Stimulated activated CD8-positive, alpha-beta memory T cell treated with anti-CD3 and anti-CD28 coated beads, Interleukin-12 subunit alpha, Interleukin-12 subunit beta, amount 100 ng/mL, for 4 hours (primary cell): ENCODE measurements at regions not wholly inside any gene's neighbourhood (a gene's known extent, or its start where the extent isn't known, plus 50 kb on each side); places are given as distances from the start of the nearest gene placed in this dataset.
"Not testable (repeated sequence)": the region's sequence is repeated elsewhere in the genome, so short reads cannot be mapped to it uniquely, and the experiment has no call there.

Experiments
- DNase-seq: peaks from one replicate; pipeline ENCODE4 v3.0.0-alpha.2; 2020; ENCODE audit warnings: low read depth

DNA sequence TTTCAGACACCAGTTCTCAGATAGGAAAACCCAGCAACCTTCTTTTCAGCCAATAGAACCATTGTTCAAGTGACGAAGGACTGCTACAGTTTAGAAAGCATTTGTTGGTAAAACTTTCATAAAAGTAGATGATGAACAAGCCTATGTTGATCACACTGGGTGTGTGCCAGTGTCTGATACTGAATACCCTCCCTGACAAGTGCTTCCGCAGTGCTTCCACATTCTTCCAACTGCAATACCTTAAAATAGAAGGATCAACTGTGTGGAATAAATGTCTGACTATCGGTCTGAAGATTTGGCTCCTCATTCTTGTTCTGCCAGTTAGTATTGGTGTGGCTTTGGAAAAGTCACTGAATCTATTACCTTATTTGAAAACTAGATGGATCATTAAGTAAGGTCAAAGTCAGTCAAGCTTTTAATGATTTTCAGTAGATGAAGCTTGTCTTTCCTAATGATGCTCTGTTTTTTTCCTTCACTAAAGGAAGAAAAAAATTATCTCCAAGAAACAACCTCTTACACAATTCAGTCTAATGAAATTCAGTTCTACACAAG lies 479.4 kb upstream of the CBLB start:
- DNase-seq: no peak

- no peak for DNase-seq
Measured at GRCh38 chr3:106349191-106349881, 480.5 kb upstream of the CBLB start.

- DNase-seq: no peak
Measured at GRCh38 chr3:106355873-106356272, 487.1 kb upstream of the CBLB start.

GRCh38 chr3:106359692-106360091 lies 490.9 kb upstream of the CBLB start:
- no peak for DNase-seq

DNA sequence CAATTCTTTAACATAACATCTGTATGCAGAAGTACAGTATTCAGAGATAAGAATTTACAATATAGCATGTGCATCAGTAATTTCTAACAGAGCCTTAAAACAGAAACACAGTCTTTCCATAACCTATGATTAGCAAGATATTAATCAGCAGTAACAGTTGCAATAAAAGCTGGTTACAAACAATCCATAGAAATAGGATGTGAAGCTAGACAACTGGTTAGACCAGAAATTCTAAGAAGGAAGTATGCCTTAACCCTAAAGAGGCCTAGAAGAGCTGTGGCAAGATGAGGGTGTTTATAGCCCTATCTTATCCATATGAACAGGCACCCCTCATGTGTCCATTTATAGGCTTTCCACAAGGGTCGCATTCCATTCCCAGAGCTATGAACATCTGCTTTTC lies 492.1 kb upstream of the CBLB start:
- not testable (repeated sequence) for DNase-seq

DNA sequence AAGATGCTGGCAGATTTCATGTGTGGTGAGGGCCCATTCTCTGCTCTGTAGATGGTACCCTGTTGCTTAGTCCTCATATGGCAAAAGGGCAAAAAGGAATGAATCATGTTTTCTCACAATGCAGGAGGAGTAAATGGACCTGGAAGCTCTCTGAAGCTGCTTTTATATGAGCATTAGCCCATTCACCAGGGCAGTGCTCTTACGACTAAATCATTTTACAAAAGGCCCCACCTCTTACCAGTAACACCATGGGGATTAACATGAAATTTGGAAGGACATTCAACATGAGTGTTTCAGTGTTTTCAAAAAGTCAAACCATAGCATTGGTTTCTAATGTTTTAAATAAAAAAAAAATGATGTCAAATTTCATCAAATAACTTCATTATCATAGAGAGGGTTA lies 495.7 kb upstream of the CBLB start:
- no peak for DNase-seq

- DNase-seq: no peak
Measured at GRCh38 chr3:106365061-106365691, 496.4 kb upstream of the CBLB start.

DNA sequence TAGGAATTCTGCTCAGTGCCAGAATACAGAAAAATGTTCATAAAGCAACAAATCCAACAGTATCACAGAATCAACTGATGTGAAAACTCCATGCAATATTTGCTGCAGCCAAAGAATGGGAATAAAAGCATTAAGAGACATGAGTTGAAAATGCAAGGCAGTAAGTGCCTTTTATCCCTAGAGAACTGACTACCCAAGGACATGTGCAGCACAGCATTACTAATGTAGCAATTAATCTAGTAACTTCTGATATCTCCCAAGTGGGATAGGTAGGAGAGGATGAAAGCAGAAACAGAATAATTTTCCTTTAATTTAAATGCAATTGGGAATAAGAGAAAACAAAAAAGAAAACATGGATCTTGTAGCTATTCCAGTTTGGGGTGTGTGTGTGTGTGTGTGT lies 497.5 kb upstream of the CBLB start:
- no peak for DNase-seq

- DNase-seq: no peak
Measured at GRCh38 chr3:106367496-106367895, 498.7 kb upstream of the CBLB start.

- no peak for DNase-seq
Measured at GRCh38 chr3:106371221-106371970, 502.6 kb upstream of the CBLB start.

GRCh38 chr3:106371971-106372805 lies 503.4 kb upstream of the CBLB start:
- DNase-seq: no peak

DNA sequence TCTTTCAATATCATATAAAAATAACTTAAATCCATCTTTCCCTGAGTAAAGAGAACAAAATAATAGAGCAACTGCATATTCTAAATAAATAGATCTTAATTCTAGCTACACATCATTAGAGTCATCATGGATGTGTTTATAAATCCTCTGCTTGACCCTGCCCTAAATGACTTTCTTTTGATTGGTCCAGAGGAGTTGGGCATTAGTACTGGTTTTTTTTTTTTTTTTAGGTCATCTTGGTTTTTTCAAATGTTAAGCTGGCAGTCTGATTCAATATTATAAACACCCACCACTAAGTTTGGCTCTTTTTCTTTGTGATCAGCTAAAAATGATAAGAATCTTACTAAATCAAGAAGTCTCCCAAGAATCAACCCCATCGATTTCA lies 504.0 kb upstream of the CBLB start:
- DNase-seq: no peak

DNA sequence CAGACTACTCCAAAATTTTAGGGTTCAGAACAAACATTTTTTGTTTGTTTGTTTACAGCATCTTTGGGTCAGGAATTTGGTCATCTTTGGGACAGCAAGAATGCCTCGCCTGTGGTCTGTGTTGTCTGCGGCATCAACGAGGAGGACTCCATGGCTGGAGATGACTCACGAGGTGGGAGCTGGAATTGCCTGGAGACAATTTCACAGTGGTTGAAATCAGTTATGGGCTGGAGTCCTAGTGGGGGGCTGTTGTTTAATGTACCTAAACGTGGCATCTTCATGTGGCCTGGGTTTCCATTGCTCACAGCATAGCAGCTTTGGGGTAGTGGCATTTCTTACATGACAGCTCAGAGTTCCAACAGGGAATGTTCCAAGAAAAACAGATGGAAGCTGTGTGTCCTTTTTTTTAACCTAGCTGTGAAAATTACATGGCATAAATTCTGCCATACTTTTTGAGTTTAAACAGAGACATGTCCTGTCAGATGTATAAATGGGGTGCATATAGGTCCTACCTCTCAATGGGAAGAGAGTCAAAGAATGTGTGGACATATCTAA lies 507.3 kb upstream of the CBLB start:
- DNase-seq: no peak

DNA sequence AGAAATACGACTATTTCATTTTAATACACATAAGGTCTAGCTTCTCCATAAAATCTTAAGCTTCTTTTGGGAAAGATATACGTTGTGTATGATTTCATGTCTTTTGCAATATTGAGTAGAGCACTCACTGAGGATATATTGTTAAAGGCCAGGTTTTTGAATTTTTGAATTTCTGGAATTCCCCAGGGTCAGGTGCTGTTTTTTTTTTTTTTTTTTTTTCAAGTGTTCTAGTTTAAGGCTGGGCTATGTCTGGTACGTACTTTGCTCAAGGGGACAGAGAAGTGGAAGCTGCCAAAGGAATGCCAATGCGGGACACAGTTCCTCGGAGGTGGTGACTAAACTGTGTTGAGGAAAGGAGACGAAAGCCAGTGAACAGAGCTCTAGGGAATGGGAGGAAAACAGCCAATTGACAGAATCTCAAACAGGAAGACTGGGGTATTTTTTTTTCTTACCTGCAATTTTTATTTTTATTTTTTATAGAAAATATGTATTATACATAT lies 510.5 kb upstream of the CBLB start:
- DNase-seq: no peak

GRCh38 chr3:106380232-106380631 lies 511.4 kb upstream of the CBLB start:
- no peak for DNase-seq

- DNase-seq: no peak
Measured at GRCh38 chr3:106381286-106381938, 512.6 kb upstream of the CBLB start.

- no peak for DNase-seq
Measured at GRCh38 chr3:106381939-106382335, 513.1 kb upstream of the CBLB start.

- DNase-seq: no peak
Measured at GRCh38 chr3:106386050-106386449, 517.2 kb upstream of the CBLB start.

- no peak for DNase-seq
Measured at GRCh38 chr3:106392915-106393314, 524.1 kb upstream of the CBLB start.

- no peak for DNase-seq
Measured at GRCh38 chr3:106397006-106397405, 528.2 kb upstream of the CBLB start.
